MM.1S (cell line): ENCODE measurements at regions not wholly inside any gene's neighbourhood (a gene's known extent, or its start where the extent isn't known, plus 50 kb on each side); places are given as distances from the start of the nearest gene placed in this dataset.

Source experiments
- DNase-seq: peaks from one replicate; pipeline ENCODE4 v3.0.0-alpha.2; 2015
- H2AFZ ChIP-seq: fragments of 300-600 bp; sonication (generic); 2 replicates; pipeline ENCODE4 v1.6.0; 2016; ENCODE audit warnings: antibody characterized with exemption, low read length
- H3F3A ChIP-seq: fragments of 300-600 bp; sonication (generic); 2 replicates; pipeline ENCODE4 v1.6.1; 2016; ENCODE audit warnings: mild to moderate bottlenecking, antibody characterized with exemption, low read length, moderate library complexity, mixed read lengths; ENCODE audit not compliant: insufficient read depth
- H3K27ac ChIP-seq: fragments of 300-600 bp; sonication (generic); 2 replicates; pipeline ENCODE4 v1.5.1; 2016; ENCODE audit warnings: mild to moderate bottlenecking, low read length
- H3K27me3 ChIP-seq: fragments of 300-600 bp; sonication (generic); replicated peaks from 2 replicates; pipeline ENCODE4 v1.6.0; 2016; ENCODE audit warnings: low read length; ENCODE audit not compliant: insufficient read depth
- H3K36me3 ChIP-seq: fragments of 300-600 bp; sonication (generic); replicated peaks from 2 replicates; pipeline ENCODE4 v1.6.1; 2016; ENCODE audit warnings: mild to moderate bottlenecking, low read length, mixed read lengths; ENCODE audit not compliant: insufficient read depth
- H3K4me1 ChIP-seq: fragments of 300-600 bp; sonication (generic); 2 replicates; pipeline ENCODE4 v1.6.1; 2016; ENCODE audit warnings: low read length, mixed read lengths
- H3K4me2 ChIP-seq: fragments of 300-600 bp; sonication (generic); 2 replicates; pipeline ENCODE4 v1.6.0; 2016; ENCODE audit warnings: low read depth, low read length
- H3K4me3 ChIP-seq: fragments of 300-600 bp; sonication (generic); 2 replicates; pipeline ENCODE4 v1.5.1; 2016; ENCODE audit warnings: low read length, mixed read lengths
- H3K79me2 ChIP-seq: fragments of 300-600 bp; sonication (generic); 2 replicates; pipeline ENCODE4 v1.6.1; 2016; ENCODE audit warnings: mixed run types, low read length, mixed read lengths
- H3K9ac ChIP-seq: fragments of 300-600 bp; sonication (generic); 2 replicates; pipeline ENCODE4 v1.6.1; 2016; ENCODE audit warnings: low read length, mixed read lengths
- H3K9me2 ChIP-seq: fragments of 300-600 bp; sonication (generic); replicated peaks from 2 replicates; pipeline ENCODE4 v1.6.1; 2016; ENCODE audit warnings: mild to moderate bottlenecking, low read length, mixed read lengths; ENCODE audit not compliant: insufficient read depth
- H3K9me3 ChIP-seq: fragments of 300-600 bp; sonication (generic); replicated peaks from 2 replicates; pipeline ENCODE4 v1.6.1; 2016; ENCODE audit warnings: mild to moderate bottlenecking, low read length, mixed read lengths; ENCODE audit not compliant: insufficient read depth
- H4K20me1 ChIP-seq: fragments of 300-600 bp; sonication (generic); 2 replicates; pipeline ENCODE4 v1.6.1; 2016; ENCODE audit warnings: mild to moderate bottlenecking, low read length, moderate library complexity, mixed read lengths; ENCODE audit not compliant: insufficient read depth
- EZH2 ChIP-seq: fragments of 300-600 bp; sonication (generic); optimal IDR thresholded peaks from 2 replicates; pipeline ENCODE3; 2017; ENCODE audit warnings: low read depth, mild to moderate bottlenecking, antibody characterized with exemption, low read length, mixed read lengths
- EZH2phosphoT487 ChIP-seq: fragments of 300-600 bp; sonication (generic); IDR thresholded peaks from 2 replicates; pipeline ENCODE4 v1.6.1; 2018; ENCODE audit warnings: antibody characterized with exemption, low read length
- TF ChIP-seq, protein P1 (sequence below): fragments of 300-600 bp; sonication (generic); IDR thresholded peaks from 2 replicates; pipeline ENCODE4 v1.5.1; 2016; ENCODE audit warnings: antibody characterized with exemption, low read length, mixed read lengths

DNA sequence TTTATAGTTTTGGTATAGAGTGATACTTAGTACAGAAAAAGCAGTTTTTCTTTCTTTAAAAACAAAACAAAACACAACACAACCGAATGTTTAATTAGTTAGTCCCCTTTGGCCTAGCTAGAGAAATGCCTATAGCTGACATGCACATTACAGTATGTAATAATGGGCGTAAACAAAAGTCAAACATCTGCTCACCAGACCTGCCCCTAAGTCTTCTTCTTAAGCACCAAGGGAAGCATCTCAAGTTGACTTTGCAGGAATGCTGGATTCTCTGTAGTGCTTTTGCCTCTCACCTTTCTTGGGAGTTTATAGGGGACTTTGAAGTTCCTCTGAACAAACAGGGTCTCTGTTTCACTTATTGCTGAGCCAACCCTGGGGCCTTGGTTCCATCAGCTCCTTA is 143.7 kb downstream of the TM2D1 start:
- no peaks in the 10 kb centered on the region for H4K20me1 ChIP-seq
- TF ChIP-seq, protein P1, sequence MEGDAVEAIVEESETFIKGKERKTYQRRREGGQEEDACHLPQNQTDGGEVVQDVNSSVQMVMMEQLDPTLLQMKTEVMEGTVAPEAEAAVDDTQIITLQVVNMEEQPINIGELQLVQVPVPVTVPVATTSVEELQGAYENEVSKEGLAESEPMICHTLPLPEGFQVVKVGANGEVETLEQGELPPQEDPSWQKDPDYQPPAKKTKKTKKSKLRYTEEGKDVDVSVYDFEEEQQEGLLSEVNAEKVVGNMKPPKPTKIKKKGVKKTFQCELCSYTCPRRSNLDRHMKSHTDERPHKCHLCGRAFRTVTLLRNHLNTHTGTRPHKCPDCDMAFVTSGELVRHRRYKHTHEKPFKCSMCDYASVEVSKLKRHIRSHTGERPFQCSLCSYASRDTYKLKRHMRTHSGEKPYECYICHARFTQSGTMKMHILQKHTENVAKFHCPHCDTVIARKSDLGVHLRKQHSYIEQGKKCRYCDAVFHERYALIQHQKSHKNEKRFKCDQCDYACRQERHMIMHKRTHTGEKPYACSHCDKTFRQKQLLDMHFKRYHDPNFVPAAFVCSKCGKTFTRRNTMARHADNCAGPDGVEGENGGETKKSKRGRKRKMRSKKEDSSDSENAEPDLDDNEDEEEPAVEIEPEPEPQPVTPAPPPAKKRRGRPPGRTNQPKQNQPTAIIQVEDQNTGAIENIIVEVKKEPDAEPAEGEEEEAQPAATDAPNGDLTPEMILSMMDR, result no peak
- TF ChIP-seq EZH2, result no peak
- TF ChIP-seq EZH2phosphoT487, result no peak
- H3K9me3 ChIP-seq, result no peaks in the 10 kb centered on the region
- no peak overlapping the region for H2AFZ ChIP-seq
- no peak overlapping the region for H3K9ac ChIP-seq
- H3K36me3 ChIP-seq, result no peaks in the 10 kb centered on the region
- DNase-seq, result no peak
- H3F3A ChIP-seq, result no peaks in the 10 kb centered on the region
- no peaks in the 10 kb centered on the region for H3K4me1 ChIP-seq
- no peaks in the 10 kb centered on the region for H3K27me3 ChIP-seq
- no peak overlapping the region for H3K4me2 ChIP-seq
- no peaks in the 10 kb centered on the region for H3K79me2 ChIP-seq
- H3K9me2 ChIP-seq, result no peaks in the 10 kb centered on the region
- no peak overlapping the region for H3K27ac ChIP-seq
- no peak overlapping the region for H3K4me3 ChIP-seq

DNA sequence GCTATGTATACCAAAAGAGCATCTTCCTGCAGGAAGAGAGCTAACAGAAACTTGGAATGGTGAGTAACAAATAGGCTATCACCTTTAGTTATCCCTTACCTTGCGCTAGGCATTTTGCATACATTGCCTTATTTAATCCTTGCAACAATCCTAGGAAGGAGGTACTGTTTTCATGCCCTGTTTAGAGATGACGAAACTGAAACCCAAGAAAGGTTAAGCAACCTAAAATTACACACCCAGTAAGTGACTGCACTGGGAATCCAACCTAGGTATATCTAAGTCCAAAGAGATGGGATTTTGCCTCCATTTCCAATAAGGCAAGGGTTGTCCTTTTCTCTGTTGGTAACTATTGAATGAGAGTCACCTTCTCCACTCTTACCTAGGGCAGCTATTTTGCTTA is 144.5 kb downstream of the TM2D1 start:
- no peaks in the 10 kb centered on the region for H4K20me1 ChIP-seq
- H3K4me2 ChIP-seq, result no peak overlapping the region
- H3K36me3 ChIP-seq, result no peaks in the 10 kb centered on the region
- TF ChIP-seq, protein P1, result no peak
- no peak for TF ChIP-seq EZH2phosphoT487
- H3K27me3 ChIP-seq, result no peaks in the 10 kb centered on the region
- H3K4me1 ChIP-seq, result no peaks in the 10 kb centered on the region
- no peak overlapping the region for H3K27ac ChIP-seq
- H3F3A ChIP-seq, result no peaks in the 10 kb centered on the region
- H3K9ac ChIP-seq, result no peak overlapping the region
- H3K9me3 ChIP-seq, result no peaks in the 10 kb centered on the region
- no peaks in the 10 kb centered on the region for H3K79me2 ChIP-seq
- H2AFZ ChIP-seq, result no peak overlapping the region
- no peak overlapping the region for H3K4me3 ChIP-seq
- no peaks in the 10 kb centered on the region for H3K9me2 ChIP-seq
- DNase-seq, result no peak

DNA sequence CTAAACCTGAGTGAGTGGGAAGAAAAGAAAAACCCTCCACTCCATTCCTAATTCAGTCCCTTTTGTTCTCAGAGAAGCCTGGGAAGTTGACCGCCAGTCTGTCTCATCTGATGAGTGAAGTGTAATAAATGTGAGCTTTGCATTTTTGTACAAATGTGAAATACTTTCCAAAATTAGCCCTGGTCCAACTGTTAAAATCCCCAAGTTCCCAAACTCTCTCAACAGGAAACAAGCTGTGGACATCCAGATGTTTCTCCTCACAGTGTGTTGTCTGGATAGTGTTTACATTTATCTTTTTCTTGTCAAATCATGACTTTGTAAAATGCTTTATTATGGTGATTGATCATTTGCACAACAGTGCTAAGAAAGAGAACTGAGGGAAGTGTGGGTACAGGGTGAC is 145.1 kb downstream of the TM2D1 start:
- H3K27me3 ChIP-seq, result no peaks in the 10 kb centered on the region
- TF ChIP-seq EZH2phosphoT487 (no peak), EZH2 (no peak)
- TF ChIP-seq, protein P1, result no peak
- no peak overlapping the region for H3K27ac ChIP-seq
- no peaks in the 10 kb centered on the region for H4K20me1 ChIP-seq
- no peak overlapping the region for H3K9ac ChIP-seq
- no peak overlapping the region for H3K4me3 ChIP-seq
- no peak overlapping the region for H2AFZ ChIP-seq
- H3K9me3 ChIP-seq, result no peaks in the 10 kb centered on the region
- no peaks in the 10 kb centered on the region for H3K4me1 ChIP-seq
- H3K9me2 ChIP-seq, result no peaks in the 10 kb centered on the region
- no peak for DNase-seq
- no peaks in the 10 kb centered on the region for H3K36me3 ChIP-seq
- H3K4me2 ChIP-seq, result no peak overlapping the region
- no peaks in the 10 kb centered on the region for H3K79me2 ChIP-seq
- no peaks in the 10 kb centered on the region for H3F3A ChIP-seq

DNA sequence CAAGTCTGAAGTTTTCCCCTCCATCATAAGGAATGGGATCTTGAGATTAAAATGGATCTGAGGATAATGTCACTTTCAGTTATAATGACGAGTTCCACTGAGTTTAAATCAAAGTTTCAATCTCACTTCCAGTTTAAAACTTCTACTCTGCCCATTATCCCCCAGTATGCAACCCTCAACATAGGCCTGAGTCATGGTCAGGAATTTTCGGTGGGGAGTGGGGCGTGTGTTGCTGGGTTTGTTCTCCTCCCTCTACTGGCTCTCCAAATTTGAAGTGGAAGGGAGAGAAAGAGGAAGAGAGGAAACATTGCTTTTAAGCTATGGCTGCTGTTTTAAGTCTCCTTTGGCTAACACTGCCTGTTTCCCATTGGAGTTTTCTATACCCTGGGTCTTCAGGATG is 152.9 kb downstream of the TM2D1 start:
- no peaks in the 10 kb centered on the region for H3K4me1 ChIP-seq
- no peaks in the 10 kb centered on the region for H3K79me2 ChIP-seq
- H3K9me2 ChIP-seq, result no peaks in the 10 kb centered on the region
- no peaks in the 10 kb centered on the region for H3K36me3 ChIP-seq
- no peak overlapping the region for H3K4me3 ChIP-seq
- no peaks in the 10 kb centered on the region for H3F3A ChIP-seq
- H4K20me1 ChIP-seq, result no peaks in the 10 kb centered on the region
- H3K9ac ChIP-seq, result no peak overlapping the region
- no peak overlapping the region for H3K4me2 ChIP-seq
- no peak overlapping the region for H3K27ac ChIP-seq
- TF ChIP-seq, protein P1, result no peak
- TF ChIP-seq EZH2, result no peak
- no peak for TF ChIP-seq EZH2phosphoT487
- H2AFZ ChIP-seq, result no peak overlapping the region
- no peaks in the 10 kb centered on the region for H3K9me3 ChIP-seq
- DNase-seq, result no peak
- H3K27me3 ChIP-seq, result no peaks in the 10 kb centered on the region
